Fibroblast of mammary gland (primary cell): ENCODE measurements at regions not wholly inside any gene's neighbourhood (a gene's known extent, or its start where the extent isn't known, plus 50 kb on each side); places are given as distances from the start of the nearest gene placed in this dataset.

Experiments
- DNase-seq: peaks from one replicate; pipeline ENCODE4 v3.0.0-alpha.2; 2010; ENCODE audit warnings: low read depth
- H3K4me3 ChIP-seq: 2 replicates; pipeline ENCODE4 v1.5.1; 2011; ENCODE audit warnings: low read depth, mild to moderate bottlenecking, low read length, moderate library complexity; ENCODE audit not compliant: control insufficient read depth
- TF ChIP-seq, protein P1 (sequence below): conservative IDR thresholded peaks from 2 replicates; pipeline ENCODE4 v1.5.1; 2011; ENCODE audit warnings: low read depth, low read length, inconsistent platforms; ENCODE audit not compliant: control insufficient read depth, insufficient read depth

DNA sequence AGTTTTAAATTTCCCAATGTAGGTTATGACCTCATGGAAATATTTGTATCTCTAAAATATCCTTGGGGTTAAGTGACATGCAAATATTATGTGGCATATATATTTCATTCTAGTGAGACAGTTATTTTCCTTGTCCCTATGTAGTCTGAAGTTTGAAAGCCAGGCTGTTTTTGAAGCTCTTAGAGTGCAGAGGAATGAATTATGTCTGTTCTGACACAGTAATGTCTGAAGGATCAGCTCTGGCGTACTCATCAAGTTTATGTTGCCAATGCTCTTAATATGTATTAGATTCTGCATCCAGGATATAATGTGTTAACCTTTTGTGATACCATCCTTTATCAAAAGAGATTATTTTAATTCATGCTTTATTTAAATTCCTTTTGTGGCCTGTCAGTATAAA is 355.8 kb downstream of the PCDH7 start:
- TF ChIP-seq, protein P1, sequence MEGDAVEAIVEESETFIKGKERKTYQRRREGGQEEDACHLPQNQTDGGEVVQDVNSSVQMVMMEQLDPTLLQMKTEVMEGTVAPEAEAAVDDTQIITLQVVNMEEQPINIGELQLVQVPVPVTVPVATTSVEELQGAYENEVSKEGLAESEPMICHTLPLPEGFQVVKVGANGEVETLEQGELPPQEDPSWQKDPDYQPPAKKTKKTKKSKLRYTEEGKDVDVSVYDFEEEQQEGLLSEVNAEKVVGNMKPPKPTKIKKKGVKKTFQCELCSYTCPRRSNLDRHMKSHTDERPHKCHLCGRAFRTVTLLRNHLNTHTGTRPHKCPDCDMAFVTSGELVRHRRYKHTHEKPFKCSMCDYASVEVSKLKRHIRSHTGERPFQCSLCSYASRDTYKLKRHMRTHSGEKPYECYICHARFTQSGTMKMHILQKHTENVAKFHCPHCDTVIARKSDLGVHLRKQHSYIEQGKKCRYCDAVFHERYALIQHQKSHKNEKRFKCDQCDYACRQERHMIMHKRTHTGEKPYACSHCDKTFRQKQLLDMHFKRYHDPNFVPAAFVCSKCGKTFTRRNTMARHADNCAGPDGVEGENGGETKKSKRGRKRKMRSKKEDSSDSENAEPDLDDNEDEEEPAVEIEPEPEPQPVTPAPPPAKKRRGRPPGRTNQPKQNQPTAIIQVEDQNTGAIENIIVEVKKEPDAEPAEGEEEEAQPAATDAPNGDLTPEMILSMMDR: no peak
- no peak for DNase-seq
- no peak overlapping the region for H3K4me3 ChIP-seq

DNA sequence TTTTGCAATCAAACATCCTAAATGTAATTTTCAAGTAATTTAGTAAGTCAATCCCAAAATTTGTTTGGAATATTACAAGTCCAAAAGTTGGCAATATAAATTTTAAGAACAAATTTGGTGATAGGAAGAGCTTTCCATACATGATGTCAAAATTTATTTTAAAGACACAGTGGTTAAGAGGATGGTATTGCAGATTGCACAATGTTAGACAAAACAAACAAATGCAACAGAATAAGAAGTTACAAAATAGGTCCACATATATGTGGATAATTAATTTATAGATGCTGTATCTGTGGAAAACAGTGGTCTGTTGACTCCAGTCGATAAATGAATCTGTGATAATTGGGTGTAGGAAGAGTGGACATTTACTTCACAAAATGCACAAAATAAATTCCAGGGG is 358.5 kb downstream of the PCDH7 start:
- H3K4me3 ChIP-seq: no peak overlapping the region
- DNase-seq: no peak
- TF ChIP-seq, protein P1: no peak

DNA sequence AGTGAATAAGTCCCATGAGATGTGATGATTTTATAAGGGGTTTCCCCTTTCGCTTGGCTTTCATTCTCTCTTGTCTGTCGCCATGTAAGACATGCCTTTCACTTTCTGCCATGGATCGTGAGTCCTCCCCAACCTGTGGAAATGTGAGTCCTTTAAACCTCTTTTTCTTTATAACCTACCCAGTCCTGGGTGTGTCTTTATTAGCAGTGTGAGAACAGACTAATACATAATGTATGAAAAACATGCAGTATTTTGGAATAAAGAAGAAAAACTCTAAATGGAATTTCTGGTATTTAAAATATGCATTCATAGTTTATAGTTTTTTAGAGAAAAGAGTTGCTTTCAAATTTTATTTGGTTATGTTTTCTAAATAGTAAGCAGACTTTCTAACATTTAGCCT is 360.7 kb downstream of the PCDH7 start:
- peak; percentile 15 for DNase-seq
- TF ChIP-seq, protein P1: no peak
- no peak overlapping the region for H3K4me3 ChIP-seq

DNA sequence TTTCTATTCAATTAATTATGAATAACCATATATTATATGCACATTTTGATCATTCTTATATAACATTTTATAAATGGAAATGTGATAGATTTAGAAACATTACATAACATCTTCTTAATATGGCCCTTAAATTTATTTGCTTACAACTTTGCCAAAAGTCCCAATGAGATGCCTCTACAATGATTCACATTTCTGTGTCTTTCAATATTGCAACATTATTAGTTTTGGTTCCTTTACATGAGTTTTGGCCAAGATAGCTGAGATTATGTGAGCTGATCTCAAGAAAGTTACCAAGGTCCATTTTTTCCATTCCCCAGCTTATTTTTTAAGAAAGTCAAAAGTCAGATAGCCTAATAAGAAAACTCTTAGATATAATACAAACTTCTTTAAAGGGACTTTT is 361.2 kb downstream of the PCDH7 start:
- peak; percentile 60 for DNase-seq
- no peak overlapping the region for H3K4me3 ChIP-seq
- TF ChIP-seq, protein P1: no peak

DNA sequence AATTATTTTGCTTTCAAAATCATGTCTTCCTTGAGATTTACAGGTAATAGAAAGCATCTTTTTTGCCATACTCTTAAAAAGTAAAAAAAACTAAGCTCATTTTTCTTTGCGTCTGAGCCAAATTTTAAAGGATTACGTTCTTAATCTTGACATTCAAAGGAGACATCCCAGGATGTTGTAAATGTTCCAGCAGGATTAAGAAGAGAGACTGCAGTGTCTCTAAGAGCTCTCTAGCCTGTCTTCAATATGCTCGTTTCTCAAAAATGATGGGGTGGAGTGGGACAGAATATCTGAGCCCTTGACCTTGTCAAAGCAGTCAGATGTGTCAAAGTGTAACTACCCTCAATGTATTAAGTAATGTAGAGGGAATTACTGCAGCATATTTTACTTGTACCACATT is 363.3 kb downstream of the PCDH7 start:
- TF ChIP-seq, protein P1: no peak
- no peak for DNase-seq
- H3K4me3 ChIP-seq: no peak overlapping the region

DNA sequence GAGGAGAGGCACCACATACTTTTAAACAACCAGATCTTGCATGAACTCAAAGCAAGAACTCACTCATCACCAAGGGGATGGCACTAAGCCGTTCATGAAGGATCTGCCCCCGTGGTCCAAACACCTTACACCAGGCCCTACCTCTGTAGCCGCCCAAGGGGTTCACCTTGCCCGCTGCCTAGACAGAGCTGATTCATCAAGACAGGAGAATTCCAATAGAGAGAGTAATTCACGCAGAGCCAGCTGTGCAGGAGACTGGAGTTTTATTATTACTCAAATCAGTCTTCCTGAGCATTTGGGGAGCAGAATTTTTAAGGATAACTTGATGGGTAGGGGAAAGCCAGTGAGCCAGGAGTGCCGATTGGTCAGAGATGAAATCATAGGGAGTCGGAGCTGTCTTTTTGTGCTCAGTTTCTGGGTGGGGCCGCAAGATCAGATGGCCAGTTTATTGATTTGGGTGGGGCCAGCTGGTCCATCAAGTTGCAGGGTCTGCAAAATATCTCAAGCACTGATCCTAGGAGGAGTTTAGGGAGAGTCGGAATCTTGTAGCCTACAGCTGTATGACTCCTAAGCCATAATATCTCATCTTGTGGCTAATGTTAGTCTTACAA is 364.7 kb downstream of the PCDH7 start:
- no peak for DNase-seq
- H3K4me3 ChIP-seq: no peak overlapping the region
- TF ChIP-seq, protein P1: no peak

DNA sequence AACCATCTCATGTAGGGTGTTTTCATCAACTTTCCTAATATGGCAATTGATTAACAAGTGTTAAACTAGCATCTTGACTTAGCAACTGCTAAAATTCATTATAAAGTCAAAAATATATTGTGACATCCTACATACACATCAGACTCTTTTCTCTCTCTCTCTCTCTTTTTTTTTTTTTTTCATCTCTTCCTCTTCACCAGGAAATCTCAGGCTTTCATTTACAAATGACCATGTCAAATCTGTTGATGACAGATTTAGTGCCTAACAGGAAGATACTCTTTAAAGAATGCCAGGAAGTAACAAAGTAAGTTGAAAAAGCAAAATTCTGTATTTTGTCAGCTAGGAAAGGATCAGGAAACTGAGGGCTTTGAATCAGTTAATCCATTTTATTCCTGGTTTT is 365.5 kb downstream of the PCDH7 start:
- TF ChIP-seq, protein P1: no peak
- H3K4me3 ChIP-seq: no peak overlapping the region
- DNase-seq: no peak
